GM06990 (cell line): ENCODE measurements at regions not wholly inside any gene's neighbourhood (a gene's known extent, or its start where the extent isn't known, plus 50 kb on each side); places are given as distances from the start of the nearest gene placed in this dataset.

Experiments
- DNase-seq: peaks from one replicate; pipeline ENCODE4 v3.0.0-alpha.2; 2011; ENCODE audit not compliant: insufficient read length; ENCODE audit errors: extremely low read depth
- H3K27me3 ChIP-seq: replicated peaks from 2 replicates; pipeline ENCODE4 v1.6.0; 2011; ENCODE audit warnings: low read length; ENCODE audit not compliant: control insufficient read depth, insufficient read depth
- H3K36me3 ChIP-seq: 2 replicates; pipeline ENCODE4 v1.5.1; 2011; ENCODE audit warnings: low read length; ENCODE audit not compliant: control insufficient read depth, insufficient read depth
- H3K4me3 ChIP-seq: replicated peaks from 2 replicates; pipeline ENCODE4 v1.5.1; 2011; ENCODE audit warnings: low read depth, mild to moderate bottlenecking, control low read depth, low read length
- CTCF ChIP-seq: IDR thresholded peaks from 2 replicates; pipeline ENCODE4 v1.5.1; 2011; ENCODE audit warnings: low read length, control low read depth, mild to moderate bottlenecking, inconsistent platforms; ENCODE audit not compliant: insufficient read depth, poor library complexity, severe bottlenecking

- no peak for TF ChIP-seq CTCF
- no peak for DNase-seq
- Histone ChIP-seq H3K27me3 (no peaks in the 10 kb centered on the region), H3K36me3 (no peaks in the 10 kb centered on the region), H3K4me3 (no peak overlapping the region)
Measured at GRCh38 chr16:10318798-10319500, 66.9 kb upstream of the ATF7IP2 start.

- no peaks in the 10 kb centered on the region for H3K27me3 ChIP-seq
- no peaks in the 10 kb centered on the region for H3K36me3 ChIP-seq
- no peak for TF ChIP-seq CTCF
- DNase-seq = no peak
- no peak overlapping the region for H3K4me3 ChIP-seq
Measured at GRCh38 chr16:10321407-10322387, 64.2 kb upstream of the ATF7IP2 start.

DNA sequence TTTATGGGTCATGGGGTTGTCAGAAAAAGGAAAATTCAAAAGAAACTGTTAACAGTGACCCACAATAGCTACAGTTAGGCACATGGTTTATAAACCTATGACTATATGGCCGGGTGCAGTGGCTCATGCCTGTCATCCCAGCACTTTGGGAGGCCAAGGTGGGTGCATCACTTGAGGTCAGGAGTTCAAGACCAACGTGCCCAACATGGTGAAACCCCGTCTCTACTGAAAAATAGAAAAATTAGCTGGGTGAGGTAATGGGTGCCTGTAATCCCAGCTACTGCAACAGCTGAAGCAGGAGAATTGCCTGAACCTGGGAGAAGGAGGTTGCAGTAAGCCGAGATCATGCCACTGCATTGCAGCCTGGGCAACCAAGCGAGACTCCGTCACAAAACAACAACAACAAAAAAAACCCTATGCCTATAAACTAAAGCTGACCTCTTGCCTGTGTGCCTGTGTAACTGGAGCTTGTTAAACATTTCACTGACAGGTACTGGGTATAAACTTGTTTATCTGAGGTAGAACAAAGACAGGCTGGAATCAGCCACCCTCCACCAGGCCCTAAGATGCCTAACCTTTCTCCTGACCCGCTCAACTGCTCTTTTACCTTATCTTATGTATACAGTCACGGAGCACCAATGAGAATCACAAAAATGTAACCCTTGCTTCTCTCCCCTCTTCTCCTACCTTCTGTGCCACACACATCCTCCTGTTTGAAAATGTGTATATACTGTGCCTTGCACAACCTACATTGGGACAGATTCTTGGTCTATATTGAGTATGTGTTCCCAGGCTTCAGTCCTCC lies 62.9 kb upstream of the ATF7IP2 start:
- Histone ChIP-seq H3K36me3 (no peaks in the 10 kb centered on the region), H3K27me3 (no peaks in the 10 kb centered on the region), H3K4me3 (no peak overlapping the region)
- TF ChIP-seq CTCF = no peak
- DNase-seq = no peak

GRCh38 chr16:10323528-10323869 lies 62.4 kb upstream of the ATF7IP2 start:
- H3K27me3 ChIP-seq = no peaks in the 10 kb centered on the region
- no peak for TF ChIP-seq CTCF
- H3K36me3 ChIP-seq = no peaks in the 10 kb centered on the region
- no peak for DNase-seq
- H3K4me3 ChIP-seq = no peak overlapping the region

DNA sequence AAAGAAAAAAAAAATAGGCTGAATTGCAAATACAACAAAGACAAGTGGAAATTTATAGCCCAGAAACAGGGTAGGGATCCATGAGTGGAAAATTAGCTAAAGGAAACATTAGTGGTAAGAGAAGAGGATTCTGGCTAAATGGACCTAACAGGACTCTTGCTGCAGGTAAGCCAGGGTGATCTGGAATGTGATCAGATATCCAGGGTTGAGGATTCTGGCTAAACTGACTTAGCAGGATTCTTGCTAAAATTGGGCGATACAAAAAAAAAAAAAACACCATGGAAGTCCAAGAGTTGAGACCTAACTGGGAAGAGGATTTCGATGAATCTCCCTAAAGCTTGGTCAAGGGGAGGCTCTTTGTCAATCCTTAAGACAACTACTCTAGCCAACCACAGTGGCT lies 61.7 kb upstream of the ATF7IP2 start:
- no peaks in the 10 kb centered on the region for H3K27me3 ChIP-seq
- H3K4me3 ChIP-seq = no peak overlapping the region
- H3K36me3 ChIP-seq = no peaks in the 10 kb centered on the region
- DNase-seq = no peak
- no peak for TF ChIP-seq CTCF
